Vagina (tissue), 2 donors: ENCODE measurements at regions not wholly inside any gene's neighbourhood (a gene's known extent, or its start where the extent isn't known, plus 50 kb on each side); places are given as distances from the start of the nearest gene placed in this dataset.

Experiments
- POLR2A ChIP-seq, 2 donors: fragments of 450-650 bp; IDR thresholded peaks; one replicate each; pipeline ENCODE4 v1.6.1; 2017; ENCODE audit warnings: antibody characterized with exemption in 2 of 2, mild to moderate bottlenecking in 2 of 2, moderate library complexity in 2 of 2
- POLR2AphosphoS5 ChIP-seq, 2 donors: sonication (generic); formaldehyde crosslinking; IDR thresholded peaks; one replicate each; pipeline ENCODE4 v1.9.0; 2017; ENCODE audit warnings: antibody characterized with exemption in 2 of 2, mild to moderate bottlenecking in 2 of 2, low read depth in 1 of 2; ENCODE audit not compliant: insufficient read depth in 1 of 2
- TF ChIP-seq, protein P1 (sequence below), 3 experiments: fragments of 450-650 bp in 2 of 3; fragments of 200-600 bp in 1 of 3; sonication (generic) in 1 of 3; IDR thresholded peaks; one replicate each; pipeline ENCODE4 v1.5.1; 2017 to 2019; ENCODE audit warnings: antibody characterized with exemption in 3 of 3, mild to moderate bottlenecking in 2 of 3, moderate library complexity in 2 of 3

DNA sequence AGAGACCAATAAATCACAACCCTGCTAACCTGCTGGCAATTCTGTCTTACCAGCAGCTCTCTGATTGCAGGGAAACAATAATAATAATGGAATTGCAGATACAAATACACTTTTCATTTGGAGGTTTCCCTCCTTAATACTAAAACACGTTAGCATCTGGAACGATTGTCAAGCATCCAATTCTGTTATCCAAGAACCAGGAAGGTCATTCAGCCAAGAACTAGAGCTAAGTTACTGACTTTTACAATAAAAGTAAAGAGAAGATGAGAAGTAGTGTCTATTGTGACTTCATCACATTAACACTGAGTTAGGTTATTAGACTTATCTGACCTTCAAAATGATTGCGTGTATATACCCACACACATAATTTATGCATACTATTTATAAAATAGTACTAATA is 335.6 kb downstream of the BRINP1 start:
- TF ChIP-seq POLR2AphosphoS5 (IDR thresholded peaks at IDR 0.05; ENCODE audit: insufficient read depth in 1 of 2, low read depth in 1 of 2), result no peak
- TF ChIP-seq, protein P1, sequence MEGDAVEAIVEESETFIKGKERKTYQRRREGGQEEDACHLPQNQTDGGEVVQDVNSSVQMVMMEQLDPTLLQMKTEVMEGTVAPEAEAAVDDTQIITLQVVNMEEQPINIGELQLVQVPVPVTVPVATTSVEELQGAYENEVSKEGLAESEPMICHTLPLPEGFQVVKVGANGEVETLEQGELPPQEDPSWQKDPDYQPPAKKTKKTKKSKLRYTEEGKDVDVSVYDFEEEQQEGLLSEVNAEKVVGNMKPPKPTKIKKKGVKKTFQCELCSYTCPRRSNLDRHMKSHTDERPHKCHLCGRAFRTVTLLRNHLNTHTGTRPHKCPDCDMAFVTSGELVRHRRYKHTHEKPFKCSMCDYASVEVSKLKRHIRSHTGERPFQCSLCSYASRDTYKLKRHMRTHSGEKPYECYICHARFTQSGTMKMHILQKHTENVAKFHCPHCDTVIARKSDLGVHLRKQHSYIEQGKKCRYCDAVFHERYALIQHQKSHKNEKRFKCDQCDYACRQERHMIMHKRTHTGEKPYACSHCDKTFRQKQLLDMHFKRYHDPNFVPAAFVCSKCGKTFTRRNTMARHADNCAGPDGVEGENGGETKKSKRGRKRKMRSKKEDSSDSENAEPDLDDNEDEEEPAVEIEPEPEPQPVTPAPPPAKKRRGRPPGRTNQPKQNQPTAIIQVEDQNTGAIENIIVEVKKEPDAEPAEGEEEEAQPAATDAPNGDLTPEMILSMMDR (IDR thresholded peaks at IDR 0.05), result no peak
- TF ChIP-seq POLR2A (IDR thresholded peaks at IDR 0.05), result no peak
